ENCODE measurements at regions not wholly inside any gene's neighbourhood (a gene's known extent, or its start where the extent isn't known, plus 50 kb on each side); places are given as distances from the start of the nearest gene placed in this dataset.
"Not testable (repeated sequence)": the region's sequence is repeated elsewhere in the genome, so short reads cannot be mapped to it uniquely, and the experiment has no call there.

- no peak overlapping the region for H3K27ac ChIP-seq (ENCODE audit: low read length)
- no CpG with 5 or more reads among the region's 2 CpGs for WGBS (ENCODE audit: insufficient coverage, insufficient read length)
- H3K9me3 ChIP-seq (ENCODE audit: control insufficient read depth, insufficient read depth, low read length) = no peaks in the 10 kb centered on the region
- H3K4me3 ChIP-seq (ENCODE audit: low read length) = no peak overlapping the region
- H3K36me3 ChIP-seq (ENCODE audit: control insufficient read depth, insufficient read depth, low read length) = no peaks in the 10 kb centered on the region
- no peaks in the 10 kb centered on the region for H3K27me3 ChIP-seq (ENCODE audit: control insufficient read depth, insufficient read depth, low read length)
- no peaks in the 10 kb centered on the region for H3K4me1 ChIP-seq (ENCODE audit: control insufficient read depth, insufficient read depth, low read length)
- no peak for DNase-seq (ENCODE audit: low read depth, low spot score)
Measured at GRCh38 chr12:17076028-17076744, 470.2 kb upstream of the LMO3 start.

GRCh38 chr12:17064834-17065233 is 458.9 kb upstream of the LMO3 start:
- no peaks in the 10 kb centered on the region for H3K4me1 ChIP-seq (ENCODE audit: control insufficient read depth, insufficient read depth, low read length)
- H3K9me3 ChIP-seq (ENCODE audit: control insufficient read depth, insufficient read depth, low read length) = no peaks in the 10 kb centered on the region
- H3K27me3 ChIP-seq (ENCODE audit: control insufficient read depth, insufficient read depth, low read length) = no peaks in the 10 kb centered on the region
- no peak for DNase-seq (ENCODE audit: low read depth, low spot score)
- H3K36me3 ChIP-seq (ENCODE audit: control insufficient read depth, insufficient read depth, low read length) = no peaks in the 10 kb centered on the region
- no peak overlapping the region for H3K4me3 ChIP-seq (ENCODE audit: low read length)
- no CpG with 5 or more reads among the region's 2 CpGs for WGBS (ENCODE audit: insufficient coverage, insufficient read length)
- H3K27ac ChIP-seq (ENCODE audit: low read length) = no peak overlapping the region

- DNase-seq (ENCODE audit: low read depth, low spot score) = no peak
- H3K4me3 ChIP-seq (ENCODE audit: low read length) = no peak overlapping the region
- H3K9me3 ChIP-seq (ENCODE audit: control insufficient read depth, insufficient read depth, low read length) = no peaks in the 10 kb centered on the region
- WGBS (ENCODE audit: insufficient coverage, insufficient read length) = no CpG with 5 or more reads among the region's 4 CpGs
- H3K4me1 ChIP-seq (ENCODE audit: control insufficient read depth, insufficient read depth, low read length) = no peaks in the 10 kb centered on the region
- H3K27me3 ChIP-seq (ENCODE audit: control insufficient read depth, insufficient read depth, low read length) = no peaks in the 10 kb centered on the region
- no peak overlapping the region for H3K27ac ChIP-seq (ENCODE audit: low read length)
- no peaks in the 10 kb centered on the region for H3K36me3 ChIP-seq (ENCODE audit: control insufficient read depth, insufficient read depth, low read length)
Measured at GRCh38 chr12:17062267-17063036, 456.5 kb upstream of the LMO3 start.

GRCh38 chr12:17060260-17060659 is 454.3 kb upstream of the LMO3 start:
- H3K4me1 ChIP-seq (ENCODE audit: control insufficient read depth, insufficient read depth, low read length) = no peaks in the 10 kb centered on the region
- WGBS (ENCODE audit: insufficient coverage, insufficient read length) = no CpG with 5 or more reads among the region's 5 CpGs
- no peak overlapping the region for H3K4me3 ChIP-seq (ENCODE audit: low read length)
- no peaks in the 10 kb centered on the region for H3K9me3 ChIP-seq (ENCODE audit: control insufficient read depth, insufficient read depth, low read length)
- no peak overlapping the region for H3K27ac ChIP-seq (ENCODE audit: low read length)
- no peaks in the 10 kb centered on the region for H3K27me3 ChIP-seq (ENCODE audit: control insufficient read depth, insufficient read depth, low read length)
- no peak for DNase-seq (ENCODE audit: low read depth, low spot score)
- H3K36me3 ChIP-seq (ENCODE audit: control insufficient read depth, insufficient read depth, low read length) = no peaks in the 10 kb centered on the region

- DNase-seq (ENCODE audit: low read depth, low spot score) = no peak
- Histone ChIP-seq H3K4me1 (ENCODE audit: control insufficient read depth, insufficient read depth, low read length) (no peaks in the 10 kb centered on the region), H3K36me3 (ENCODE audit: control insufficient read depth, insufficient read depth, low read length) (no peaks in the 10 kb centered on the region), H3K27ac (ENCODE audit: low read length) (no peak overlapping the region), H3K4me3 (ENCODE audit: low read length) (no peak overlapping the region), H3K27me3 (ENCODE audit: control insufficient read depth, insufficient read depth, low read length) (no peaks in the 10 kb centered on the region), H3K9me3 (ENCODE audit: control insufficient read depth, insufficient read depth, low read length) (no peaks in the 10 kb centered on the region)
- 100% methylated on average over 2 of the region's 2 CpGs for WGBS (ENCODE audit: insufficient coverage, insufficient read length)
Measured at GRCh38 chr12:17056546-17056945, 450.6 kb upstream of the LMO3 start.

GRCh38 chr12:17038923-17039322 is 433.0 kb upstream of the LMO3 start:
- no peak for DNase-seq (ENCODE audit: low read depth, low spot score)
- Histone ChIP-seq H3K4me1 (ENCODE audit: control insufficient read depth, insufficient read depth, low read length) (no peaks in the 10 kb centered on the region), H3K27ac (ENCODE audit: low read length) (no peak overlapping the region), H3K27me3 (ENCODE audit: control insufficient read depth, insufficient read depth, low read length) (no peaks in the 10 kb centered on the region), H3K4me3 (ENCODE audit: low read length) (no peak overlapping the region), H3K36me3 (ENCODE audit: control insufficient read depth, insufficient read depth, low read length) (no peaks in the 10 kb centered on the region), H3K9me3 (ENCODE audit: control insufficient read depth, insufficient read depth, low read length) (no peaks in the 10 kb centered on the region)

GRCh38 chr12:17035372-17035771 is 429.4 kb upstream of the LMO3 start:
- H3K27ac ChIP-seq (ENCODE audit: low read length) = no peak overlapping the region
- no CpG with 5 or more reads among the region's 5 CpGs for WGBS (ENCODE audit: insufficient coverage, insufficient read length)

GRCh38 chr12:17030338-17030737 is 424.4 kb upstream of the LMO3 start:
- no peak for DNase-seq (ENCODE audit: low read depth, low spot score)
- WGBS (ENCODE audit: insufficient coverage, insufficient read length) = no CpG with 5 or more reads among the region's 1 CpG
- H3K27me3 ChIP-seq (ENCODE audit: control insufficient read depth, insufficient read depth, low read length) = no peaks in the 10 kb centered on the region
- no peaks in the 10 kb centered on the region for H3K9me3 ChIP-seq (ENCODE audit: control insufficient read depth, insufficient read depth, low read length)
- H3K4me3 ChIP-seq (ENCODE audit: low read length) = no peak overlapping the region
- H3K36me3 ChIP-seq (ENCODE audit: control insufficient read depth, insufficient read depth, low read length) = no peaks in the 10 kb centered on the region
- H3K4me1 ChIP-seq (ENCODE audit: control insufficient read depth, insufficient read depth, low read length) = no peaks in the 10 kb centered on the region
- H3K27ac ChIP-seq (ENCODE audit: low read length) = no peak overlapping the region

More at GRCh38 chr12:17035372-17035771, 429.4 kb upstream of the LMO3 start:
- DNase-seq (ENCODE audit: low read depth, low spot score) = no peak
- Histone ChIP-seq H3K4me1 (ENCODE audit: control insufficient read depth, insufficient read depth, low read length) (no peaks in the 10 kb centered on the region), H3K4me3 (ENCODE audit: low read length) (no peak overlapping the region), H3K36me3 (ENCODE audit: control insufficient read depth, insufficient read depth, low read length) (no peaks in the 10 kb centered on the region), H3K9me3 (ENCODE audit: control insufficient read depth, insufficient read depth, low read length) (no peaks in the 10 kb centered on the region), H3K27me3 (ENCODE audit: control insufficient read depth, insufficient read depth, low read length) (no peaks in the 10 kb centered on the region)

- Histone ChIP-seq H3K27ac (ENCODE audit: low read length) (no peak overlapping the region), H3K4me3 (ENCODE audit: low read length) (no peak overlapping the region), H3K4me1 (ENCODE audit: control insufficient read depth, insufficient read depth, low read length) (no peaks in the 10 kb centered on the region), H3K36me3 (ENCODE audit: control insufficient read depth, insufficient read depth, low read length) (no peaks in the 10 kb centered on the region), H3K9me3 (ENCODE audit: control insufficient read depth, insufficient read depth, low read length) (no peaks in the 10 kb centered on the region), H3K27me3 (ENCODE audit: control insufficient read depth, insufficient read depth, low read length) (no peaks in the 10 kb centered on the region)
- DNase-seq (ENCODE audit: low read depth, low spot score) = no peak
- WGBS (ENCODE audit: insufficient coverage, insufficient read length) = no CpG with 5 or more reads among the region's 4 CpGs
Measured at GRCh38 chr12:17028348-17028747, 422.4 kb upstream of the LMO3 start.

GRCh38 chr12:17025424-17025823 is 419.5 kb upstream of the LMO3 start:
- H3K27ac ChIP-seq (ENCODE audit: low read length); H3K36me3 ChIP-seq (ENCODE audit: control insufficient read depth, insufficient read depth, low read length); H3K4me1 ChIP-seq (ENCODE audit: control insufficient read depth, insufficient read depth, low read length); H3K9me3 ChIP-seq (ENCODE audit: control insufficient read depth, insufficient read depth, low read length); DNase-seq (ENCODE audit: low read depth, low spot score); H3K4me3 ChIP-seq (ENCODE audit: low read length); H3K27me3 ChIP-seq (ENCODE audit: control insufficient read depth, insufficient read depth, low read length): not testable (repeated sequence)
- no CpG with 5 or more reads among the region's 10 CpGs for WGBS (ENCODE audit: insufficient coverage, insufficient read length)

- Histone ChIP-seq H3K4me1 (ENCODE audit: control insufficient read depth, insufficient read depth, low read length) (no peaks in the 10 kb centered on the region), H3K27me3 (ENCODE audit: control insufficient read depth, insufficient read depth, low read length) (no peaks in the 10 kb centered on the region), H3K9me3 (ENCODE audit: control insufficient read depth, insufficient read depth, low read length) (no peaks in the 10 kb centered on the region), H3K4me3 (ENCODE audit: low read length) (no peak overlapping the region), H3K36me3 (ENCODE audit: control insufficient read depth, insufficient read depth, low read length) (no peaks in the 10 kb centered on the region), H3K27ac (ENCODE audit: low read length) (no peak overlapping the region)
- DNase-seq (ENCODE audit: low read depth, low spot score) = peak; percentile 31
Measured at GRCh38 chr12:17020765-17021164, 414.8 kb upstream of the LMO3 start.
